ENCODE measurements at regions not wholly inside any gene's neighbourhood (a gene's known extent, or its start where the extent isn't known, plus 50 kb on each side); places are given as distances from the start of the nearest gene placed in this dataset.

DNA sequence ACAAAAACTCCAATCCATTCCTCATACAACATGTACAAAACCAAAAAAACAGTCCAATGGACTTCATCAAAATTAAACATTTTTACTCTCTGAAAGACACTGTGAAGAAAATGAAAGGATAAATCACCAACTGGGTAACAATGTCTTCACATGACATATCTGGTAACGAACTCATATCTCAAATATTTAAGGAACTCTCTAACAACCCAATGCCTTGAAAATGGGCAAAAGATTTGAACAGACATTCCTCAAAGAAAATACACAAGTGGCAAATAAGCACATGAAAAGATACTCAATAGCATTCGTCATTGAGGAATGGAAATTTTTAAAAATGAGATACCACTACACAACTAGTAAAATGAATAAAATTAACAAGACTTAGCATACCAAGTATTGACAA, 198.7 kb upstream of the RASSF8 start:
- DNase-seq, result no peak

DNA sequence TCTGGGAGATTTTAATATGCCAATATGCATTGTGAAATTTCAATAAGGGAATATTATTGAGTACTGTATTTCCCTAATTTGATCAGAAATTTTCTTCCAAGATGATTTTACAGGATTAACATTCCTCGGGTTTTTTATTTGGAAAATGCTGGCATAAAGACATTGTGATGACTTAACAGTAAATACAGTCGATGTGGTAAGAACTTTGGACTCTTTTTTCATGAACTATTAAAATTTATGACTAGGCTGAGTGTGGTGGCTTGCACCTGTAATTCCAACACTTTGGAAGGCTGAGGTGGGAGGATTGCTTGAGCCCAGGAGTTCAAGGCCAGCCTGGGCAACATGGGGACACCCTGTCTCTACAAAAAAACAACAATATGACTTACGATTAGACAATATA, 197.1 kb upstream of the RASSF8 start:
- DNase-seq, result no peak

DNA sequence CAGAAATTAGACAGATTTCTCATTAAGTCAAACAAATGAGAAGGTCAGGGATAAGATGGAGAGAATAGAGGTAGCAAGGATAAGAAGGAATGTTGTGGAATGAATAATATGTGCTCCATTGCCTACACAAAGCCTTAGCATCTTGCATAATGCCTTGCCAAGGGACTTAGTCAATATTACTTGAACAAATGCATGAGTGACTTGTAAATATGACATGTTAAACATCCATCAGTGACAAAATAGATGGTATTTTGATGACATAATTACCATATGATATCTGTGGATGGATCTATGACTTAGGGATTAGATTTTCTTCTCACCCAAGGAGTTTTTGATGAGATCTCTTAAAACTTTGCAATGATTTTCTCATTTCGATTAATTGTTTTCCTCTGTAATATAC, 194.1 kb upstream of the RASSF8 start:
- no peak for DNase-seq

DNA sequence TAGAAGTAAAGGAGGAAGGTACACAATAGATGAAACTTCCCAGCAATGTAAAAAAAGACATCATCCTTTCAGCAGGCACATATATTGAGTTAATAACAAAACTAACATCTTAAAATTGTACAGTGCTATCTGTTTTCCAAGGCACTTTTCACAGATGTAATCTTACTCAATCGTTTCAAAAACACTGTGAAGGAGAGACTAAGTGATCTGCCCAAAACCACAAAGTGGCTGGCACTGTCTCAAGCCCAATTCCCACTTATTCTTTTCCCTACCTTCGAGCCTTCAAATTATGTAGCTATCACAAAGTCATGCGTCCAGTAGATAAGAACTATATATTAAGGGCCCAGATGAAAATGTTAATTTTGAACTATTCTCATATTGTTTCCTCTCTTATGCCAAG, 193.6 kb upstream of the RASSF8 start:
- no peak for DNase-seq

DNA sequence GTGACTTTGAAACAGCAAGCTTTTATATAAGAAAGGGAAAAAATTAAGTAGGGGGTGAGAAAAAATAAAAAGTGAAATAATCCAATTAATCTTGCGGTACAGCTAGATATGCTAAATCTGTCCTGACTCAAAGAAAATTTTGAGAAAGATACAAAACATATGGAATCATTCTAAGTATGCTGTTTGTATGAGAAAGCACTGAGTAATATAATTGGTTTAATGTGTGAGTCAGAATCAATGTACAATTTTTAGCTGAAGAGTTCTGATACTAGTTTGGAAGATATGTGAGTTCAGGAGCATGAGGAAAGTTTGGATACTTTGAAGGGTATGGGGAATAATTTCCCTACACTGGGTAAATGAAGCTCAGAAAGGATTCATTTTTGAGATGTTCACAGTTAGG, 190.9 kb upstream of the RASSF8 start:
- DNase-seq, result no peak

DNA sequence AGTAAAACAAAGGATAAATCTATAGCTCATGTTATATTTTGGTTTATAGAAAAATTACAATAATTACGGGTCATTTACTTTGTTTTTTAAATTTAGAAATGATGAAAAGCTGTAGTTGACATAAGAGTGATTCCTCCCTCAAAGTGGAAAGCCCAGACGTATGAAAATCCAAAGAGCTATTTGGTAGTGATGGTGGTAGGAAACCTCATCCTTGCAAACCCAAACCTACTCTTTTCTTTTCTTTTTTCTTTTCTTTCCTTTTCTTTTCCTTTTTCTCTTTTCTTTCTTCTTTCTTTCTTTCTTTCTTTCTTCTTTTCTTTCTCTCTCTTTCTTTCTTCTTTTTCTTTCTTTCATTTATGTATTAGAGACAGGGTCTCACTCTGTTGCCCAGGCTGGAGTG, 190.3 kb upstream of the RASSF8 start:
- DNase-seq, result no peak

- no peak for DNase-seq
Observed at GRCh38 chr12:25769082-25769945, 189.2 kb upstream of the RASSF8 start.

GRCh38 chr12:25771041-25771440, 187.4 kb upstream of the RASSF8 start:
- DNase-seq, result no peak

DNA sequence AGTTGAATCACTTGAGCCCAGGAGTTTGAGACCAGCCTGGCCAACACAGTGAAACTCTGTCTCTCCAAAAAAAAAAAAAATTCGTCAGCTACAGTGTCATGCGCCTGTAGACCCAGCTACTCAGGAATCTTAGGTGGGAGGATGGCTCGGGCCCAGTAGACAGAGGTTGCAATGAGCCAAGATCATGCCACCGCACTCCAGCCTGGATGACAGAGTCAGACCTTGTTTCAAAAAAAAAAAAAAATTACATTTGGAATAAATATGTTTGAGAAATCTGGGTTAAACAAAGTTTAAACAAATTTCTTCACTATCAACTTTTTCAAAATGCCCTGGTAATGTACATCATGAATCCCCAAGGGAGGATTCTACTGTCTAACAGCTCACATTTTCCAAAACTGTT, 187.0 kb upstream of the RASSF8 start:
- no peak for DNase-seq

- no peak for DNase-seq
Observed at GRCh38 chr12:25775968-25776367, 182.5 kb upstream of the RASSF8 start.

DNA sequence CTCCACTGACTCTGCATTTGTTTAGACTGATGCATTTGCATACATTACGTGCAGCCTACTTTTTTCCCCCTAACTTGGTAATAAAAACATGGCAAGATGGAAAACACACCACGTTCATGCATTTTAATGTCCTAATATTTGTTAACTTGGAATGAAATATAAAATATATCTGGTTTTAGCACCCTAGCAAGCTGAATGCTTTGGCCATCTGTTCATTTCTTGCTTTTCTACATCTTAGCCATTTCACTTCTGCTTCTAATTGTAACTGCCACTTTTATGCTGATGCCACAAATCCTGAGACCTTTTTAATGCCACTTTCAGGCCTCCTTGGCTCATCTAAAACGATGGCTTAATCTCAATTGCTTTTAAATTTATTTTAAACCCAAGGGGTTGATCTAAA, 177.7 kb upstream of the RASSF8 start:
- no peak for DNase-seq

DNA sequence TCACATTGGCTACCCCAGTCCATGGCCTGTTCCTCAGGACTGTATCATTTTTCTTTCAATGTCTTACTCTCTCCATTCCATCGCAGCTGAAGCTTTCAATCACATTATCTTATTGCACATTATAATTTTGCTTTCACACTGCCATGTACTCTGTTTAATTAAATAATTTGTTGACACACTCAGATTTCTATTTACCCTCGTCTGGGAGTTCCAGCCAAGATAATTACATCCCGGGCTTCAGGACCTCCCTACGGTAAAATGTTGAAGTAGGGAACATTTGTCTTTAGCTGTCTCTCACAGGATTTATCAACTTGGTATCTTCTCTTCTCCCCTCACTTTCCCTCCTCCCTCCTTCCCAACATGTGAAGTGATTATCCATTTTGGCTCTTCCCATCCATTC, 177.2 kb upstream of the RASSF8 start:
- DNase-seq, result no peak

DNA sequence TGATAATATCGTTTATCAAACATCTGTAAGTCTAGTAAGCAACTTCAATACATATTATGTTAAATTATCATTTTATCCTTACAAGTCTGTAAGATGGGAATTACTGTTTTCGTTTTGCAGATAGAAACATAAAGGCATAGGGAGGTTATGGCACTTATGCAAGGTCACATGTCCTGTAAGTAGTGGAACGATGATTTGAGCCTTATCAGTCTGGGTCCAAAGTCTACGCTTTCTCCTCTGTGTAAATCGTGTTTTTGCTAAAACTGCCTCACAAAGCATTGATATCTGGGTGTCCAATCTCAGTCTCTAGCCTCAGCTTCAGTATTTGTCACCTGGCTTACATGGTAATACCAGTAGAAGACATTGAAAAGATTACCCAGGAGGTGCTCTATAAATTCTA, 174.9 kb upstream of the RASSF8 start:
- DNase-seq, result no peak

DNA sequence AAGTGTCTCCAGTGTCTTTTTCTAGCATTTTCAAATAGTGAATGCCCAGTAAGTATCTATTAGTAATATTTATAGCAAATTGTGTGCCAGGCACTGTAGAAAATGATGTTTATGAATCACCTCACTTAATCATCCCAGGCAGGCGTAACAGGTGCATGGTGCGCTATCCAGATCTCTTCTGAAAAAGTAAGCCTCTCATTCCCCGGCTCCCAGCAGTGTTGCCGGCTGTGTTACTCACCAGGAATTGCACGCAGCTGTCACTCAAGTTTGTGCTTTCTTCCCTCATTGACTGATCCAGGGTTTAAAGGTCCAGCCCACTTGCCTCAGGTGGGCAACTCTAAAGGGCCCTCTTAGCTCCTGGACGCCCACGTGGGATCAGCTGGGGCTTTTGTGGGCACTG, 173.8 kb upstream of the RASSF8 start:
- DNase-seq, result no peak

DNA sequence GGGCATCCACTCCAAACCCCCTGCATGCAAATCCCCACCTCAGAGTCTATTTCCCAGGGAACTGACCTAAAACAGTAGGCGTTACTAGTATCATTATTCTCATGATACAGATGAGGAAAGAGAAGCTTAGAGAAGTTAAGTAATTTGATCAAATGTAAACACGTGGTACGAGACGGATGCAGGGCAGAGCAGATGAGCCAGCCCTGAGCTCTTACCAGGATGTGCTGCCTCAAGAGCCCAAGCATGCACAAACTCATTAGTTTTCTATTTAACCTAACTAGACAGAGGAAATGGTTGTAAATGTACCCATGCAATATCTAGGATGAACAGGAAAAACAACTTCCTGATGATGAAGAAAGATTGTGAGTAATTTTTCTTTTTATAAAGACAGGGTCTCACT, 173.3 kb upstream of the RASSF8 start:
- DNase-seq, result no peak

DNA sequence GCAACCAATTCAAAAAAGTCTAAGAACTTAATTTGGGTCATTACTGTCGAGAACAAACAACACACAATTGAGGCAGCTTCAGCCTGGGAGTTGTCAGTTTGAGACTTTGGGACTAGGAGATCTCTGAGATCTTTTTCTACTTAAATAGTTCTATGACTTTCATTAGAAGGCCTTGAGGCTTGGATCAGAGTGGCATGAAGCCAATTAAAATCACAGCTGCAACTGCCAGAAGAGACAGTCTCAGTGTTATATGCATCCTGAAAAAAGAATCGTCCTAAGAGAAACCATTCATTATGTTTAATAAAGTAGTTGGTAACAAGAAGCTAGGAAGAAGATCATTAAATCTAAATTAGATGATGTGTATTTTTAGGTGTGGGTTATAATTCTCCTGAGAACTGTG, 170.8 kb upstream of the RASSF8 start:
- no peak for DNase-seq

GRCh38 chr12:25788707-25789442, 169.6 kb upstream of the RASSF8 start:
- no peak for DNase-seq

- no peak for DNase-seq
Observed at GRCh38 chr12:25789541-25789944, 168.9 kb upstream of the RASSF8 start.

DNA sequence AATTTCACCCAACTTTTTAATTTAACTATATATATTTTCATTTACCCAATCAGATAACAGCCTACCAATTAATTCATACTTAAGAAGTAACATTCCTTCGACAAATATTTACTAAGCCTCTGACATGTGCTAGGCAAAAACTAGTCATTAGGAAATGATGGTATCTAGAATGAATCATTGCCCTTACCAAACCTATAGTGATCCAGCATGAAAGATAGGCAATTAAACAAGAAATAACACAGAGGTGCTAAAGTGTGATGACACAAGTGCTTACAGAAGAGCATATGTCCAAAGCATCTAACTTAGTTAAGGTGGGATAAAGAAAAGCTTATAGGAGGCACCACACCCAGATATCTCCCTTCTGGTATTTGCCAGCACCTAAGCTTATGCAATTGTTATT, 166.5 kb upstream of the RASSF8 start:
- no peak for DNase-seq

DNA sequence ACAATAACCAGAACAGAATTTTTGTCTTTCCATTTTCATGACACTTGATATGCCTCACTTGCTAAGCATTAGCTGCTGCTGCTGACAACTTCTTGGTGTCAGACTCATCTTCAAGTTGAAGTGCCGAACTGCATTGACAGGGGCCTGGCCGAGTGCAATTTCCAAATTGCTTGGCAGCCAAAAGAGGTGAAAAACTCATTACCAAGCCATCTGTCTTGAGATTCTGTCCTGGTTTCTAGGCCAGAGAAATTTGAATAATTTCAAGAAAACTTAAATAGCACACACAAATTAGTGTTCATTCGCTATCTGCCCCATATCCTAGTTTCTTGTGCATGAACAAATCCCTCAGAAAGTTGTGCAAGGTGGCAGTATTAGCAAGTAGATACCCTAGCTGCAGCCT, 165.3 kb upstream of the RASSF8 start:
- DNase-seq, result no peak

- no peak for DNase-seq
Observed at GRCh38 chr12:25794571-25794970, 163.9 kb upstream of the RASSF8 start.

- DNase-seq, result no peak
Observed at GRCh38 chr12:25796523-25797000, 161.9 kb upstream of the RASSF8 start.

DNA sequence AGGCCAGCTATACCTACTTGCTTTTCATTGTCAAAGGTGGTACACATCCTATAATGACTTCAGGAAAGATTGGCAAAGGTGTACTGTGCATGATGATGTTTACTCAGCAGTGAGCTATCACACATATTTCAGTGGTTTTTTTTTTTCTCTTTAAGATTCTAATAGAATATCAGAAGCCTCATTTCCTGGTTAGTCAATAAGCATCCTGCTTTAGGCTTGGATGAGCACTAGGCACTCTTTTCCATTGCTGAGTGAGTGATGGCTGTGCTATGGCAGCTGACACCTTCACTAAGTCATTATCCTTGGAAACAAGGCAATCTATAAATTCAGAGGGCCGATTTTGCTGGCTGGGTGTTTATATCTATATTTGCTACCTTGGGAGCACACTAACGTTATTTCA, 161.1 kb upstream of the RASSF8 start:
- DNase-seq, result no peak

GRCh38 chr12:25797949-25798348, 160.5 kb upstream of the RASSF8 start:
- no peak for DNase-seq

All from stimulated activated CD4-positive, alpha-beta T cell treated with anti-CD3 and anti-CD28 coated beads, Interleukin-2, amount 100 ng/mL, for 24 hours (primary cell).